HG03196 (cell line): ENCODE measurements at regions not wholly inside any gene's neighbourhood (a gene's known extent, or its start where the extent isn't known, plus 50 kb on each side); places are given as distances from the start of the nearest gene placed in this dataset.

Experiments used
- ATAC-seq: cut with Tn5 transposase; IDR thresholded peaks from one replicate; pipeline ENCODE4 v1.9.1; 2021; ENCODE audit not compliant: unreplicated experiment

GRCh38 chr1:212525479-212526110 is 83.0 kb upstream of the ATF3 start:
- ATAC-seq, result no peak

- ATAC-seq, result no peak
These were observed 82.5 kb upstream of the ATF3 start for GRCh38 chr1:212526111-212526491.

- ATAC-seq, result no peak
These were observed 80.1 kb upstream of the ATF3 start for GRCh38 chr1:212528501-212528900.

GRCh38 chr1:212529211-212529741 is 79.3 kb upstream of the ATF3 start:
- no peak for ATAC-seq

GRCh38 chr1:212531267-212531666 is 77.3 kb upstream of the ATF3 start:
- no peak for ATAC-seq

GRCh38 chr1:212531796-212532195 is 76.8 kb upstream of the ATF3 start:
- ATAC-seq, result no peak

- ATAC-seq, result no peak
These were observed 76.0 kb upstream of the ATF3 start for GRCh38 chr1:212532469-212533147.

- no peak for ATAC-seq
These were observed 75.4 kb upstream of the ATF3 start for GRCh38 chr1:212533148-212533517.

- ATAC-seq, result no peak
These were observed 72.0 kb upstream of the ATF3 start for GRCh38 chr1:212536586-212536985.

GRCh38 chr1:212537610-212538009 is 71.0 kb upstream of the ATF3 start:
- ATAC-seq, result no peak

- no peak for ATAC-seq
These were observed 68.7 kb upstream of the ATF3 start for GRCh38 chr1:212539737-212540430.

- ATAC-seq, result no peak
These were observed 65.8 kb upstream of the ATF3 start for GRCh38 chr1:212542761-212543187.

- ATAC-seq, result no peak
These were observed 64.5 kb upstream of the ATF3 start for GRCh38 chr1:212544110-212544509.

- ATAC-seq, result no peak
These were observed 62.5 kb upstream of the ATF3 start for GRCh38 chr1:212545941-212546635.

GRCh38 chr1:212549503-212550017 is 59.0 kb upstream of the ATF3 start:
- no peak for ATAC-seq

- no peak for ATAC-seq
These were observed 56.6 kb upstream of the ATF3 start for GRCh38 chr1:212551929-212552328.

- ATAC-seq, result no peak
These were observed 54.9 kb upstream of the ATF3 start for GRCh38 chr1:212553676-212554075.

GRCh38 chr1:212554401-212554800 is 54.2 kb upstream of the ATF3 start:
- no peak for ATAC-seq

- no peak for ATAC-seq
These were observed 53.1 kb upstream of the ATF3 start for GRCh38 chr1:212555426-212555825.

- no peak for ATAC-seq
These were observed 51.6 kb upstream of the ATF3 start for GRCh38 chr1:212556822-212557549.
